ENCODE measurements at regions not wholly inside any gene's neighbourhood (a gene's known extent, or its start where the extent isn't known, plus 50 kb on each side); places are given as distances from the start of the nearest gene placed in this dataset.

- Mint-ChIP-seq H3K27me3 (ENCODE audit: insufficient read depth, low read depth, poor library complexity) (no peaks in the 10 kb centered on the region), H3K4me3 (no peak overlapping the region), H3K9me3 (no peaks in the 10 kb centered on the region), H3K4me1 (no peaks in the 10 kb centered on the region), H3K36me3 (ENCODE audit: low read depth) (no peaks in the 10 kb centered on the region), H3K27ac (no peak overlapping the region)
- H3K36me3 ChIP-seq (ENCODE audit: insufficient read depth) = no peaks in the 10 kb centered on the region; the same call in 1 of the 2 replicates
- no peaks in the 10 kb centered on the region for H3F3A ChIP-seq (replicated peaks; ENCODE audit: low read depth)
- no peaks in the 10 kb centered on the region for H3K4me1 ChIP-seq (ENCODE audit: insufficient read depth)
- no peak overlapping the region for H3K27ac ChIP-seq (ENCODE audit: low read depth)
- no peak overlapping the region for H3K4me3 ChIP-seq
- no peak overlapping the region for H2AFZ ChIP-seq
- H3K4me2 ChIP-seq = no peak overlapping the region
- no peaks in the 10 kb centered on the region for H4K20me1 ChIP-seq (replicated peaks; ENCODE audit: insufficient read depth)
- ATAC-seq (no peak), DNase-seq (ENCODE audit: low spot score) (peak; percentile 2)
- H3K9me2 ChIP-seq (ENCODE audit: insufficient read depth) = no peaks in the 10 kb centered on the region
- H3K79me2 ChIP-seq (replicated peaks; ENCODE audit: insufficient read depth) = no peaks in the 10 kb centered on the region
- TF ChIP-seq ZNF331 (CRISPR knock-in tag; IDR thresholded peaks at IDR 0.05; ENCODE audit: low read depth) (no peak), CTCF (conservative IDR thresholded peaks at IDR 0.05; ENCODE audit: low read depth in 2 of 2) (0 out of 4 replicates have a peak, but pooled peaks of 1 of the 2 experiments have one; percentile 11), EZH2phosphoT487 (IDR thresholded peaks at IDR 0.05; ENCODE audit: unreplicated experiment) (no peak), POLR2AphosphoS5 (IDR thresholded peaks at IDR 0.05; ENCODE audit: low read depth) (no peak), CREB1 (CRISPR knock-in tag; IDR thresholded peaks at IDR 0.05; ENCODE audit: low read depth) (no peak), JUNB (IDR thresholded peaks at IDR 0.05; ENCODE audit: unreplicated experiment) (no peak), STAT1 (IDR thresholded peaks at IDR 0.05; ENCODE audit: unreplicated experiment) (no peak)
- H3K27me3 ChIP-seq (ENCODE audit: insufficient read depth) = no peaks in the 10 kb centered on the region
These were observed 117.6 kb upstream of the FERD3L start for GRCh38 chr7:19262826-19263225.

GRCh38 chr7:19249281-19249680 lies 104.1 kb upstream of the FERD3L start:
- H3K4me1 ChIP-seq (ENCODE audit: insufficient read depth) = no peaks in the 10 kb centered on the region
- H3K4me2 ChIP-seq = no peak overlapping the region
- no peaks in the 10 kb centered on the region for H3K27me3 ChIP-seq (ENCODE audit: insufficient read depth)
- ATAC-seq = no peak
- Mint-ChIP-seq H3K4me1 (no peaks in the 10 kb centered on the region), H3K9me3 (no peaks in the 10 kb centered on the region), H3K36me3 (ENCODE audit: low read depth) (no peaks in the 10 kb centered on the region), H3K4me3 (no peak overlapping the region), H3K27me3 (ENCODE audit: insufficient read depth, low read depth, poor library complexity) (peaks cover 6% of the 10 kb centered on the region), H3K27ac (no peak overlapping the region)
- peak; percentile 2 for DNase-seq (ENCODE audit: low spot score)
- H4K20me1 ChIP-seq (replicated peaks; ENCODE audit: insufficient read depth) = no peaks in the 10 kb centered on the region
- TF ChIP-seq JUNB (IDR thresholded peaks at IDR 0.05; ENCODE audit: unreplicated experiment) (no peak), REST (IDR thresholded peaks at IDR 0.05; ENCODE audit: unreplicated experiment) (no peak), CTCF (conservative IDR thresholded peaks at IDR 0.05; ENCODE audit: low read depth in 2 of 2) (no peak), ZNF114 (CRISPR knock-in tag; IDR thresholded peaks at IDR 0.05) (no peak), STAT1 (IDR thresholded peaks at IDR 0.05; ENCODE audit: unreplicated experiment) (no peak), POLR2AphosphoS5 (IDR thresholded peaks at IDR 0.05; ENCODE audit: low read depth) (no peak)
- no peak overlapping the region for H3K4me3 ChIP-seq
- no peaks in the 10 kb centered on the region for H3K36me3 ChIP-seq (ENCODE audit: insufficient read depth)
- H2AFZ ChIP-seq = no peak overlapping the region
- no peaks in the 10 kb centered on the region for H3K9me2 ChIP-seq (ENCODE audit: insufficient read depth)
- no peaks in the 10 kb centered on the region for H3K79me2 ChIP-seq (replicated peaks; ENCODE audit: insufficient read depth)
- H3F3A ChIP-seq (replicated peaks; ENCODE audit: low read depth) = no peaks in the 10 kb centered on the region
- no peak overlapping the region for H3K27ac ChIP-seq (ENCODE audit: low read depth)
